IMR-90 (cell line): ENCODE measurements at regions not wholly inside any gene's neighbourhood (a gene's known extent, or its start where the extent isn't known, plus 50 kb on each side); places are given as distances from the start of the nearest gene placed in this dataset.

Experiments
- ATAC-seq: fragments of 200-7000 bp; cut with Tn5 transposase; 2 replicates; pipeline ENCODE4 v1.9.1; 2020; ENCODE audit warnings: low read depth, mild to moderate bottlenecking, moderate library complexity
- BruUV-seq: library from RNA; stranded (reverse); fragments of 400-500 nt; replicated peaks from 2 replicates; lab custom pipeline; 2021; lab: Mats Ljungman, UMichigan
- CTCF ChIA-PET: fragments of 300-600 bp; formaldehyde crosslinking; extraction: SDS; loops from one replicate; lab custom pipeline; 2021; ENCODE audit warnings: antibody characterized with exemption; lab: Yijun Ruan, JAX
- POLR2A ChIA-PET: fragments of 300-600 bp; sonication (Branson Sonifier 250); formaldehyde crosslinking; loops from one replicate; lab custom pipeline; 2022; ENCODE audit warnings: antibody characterized with exemption; ENCODE audit not compliant: unreplicated experiment; lab: Charles Lee
- DNase-seq: peaks from one replicate; pipeline ENCODE4 v3.0.0; 2013
- H2AFZ ChIP-seq: replicated peaks from 2 replicates; pipeline ENCODE3; 2013; ENCODE audit warnings: low read length, mild to moderate bottlenecking; ENCODE audit not compliant: poor library complexity
- H2AK5ac ChIP-seq: 2 replicates; pipeline ENCODE4 v1.6.1; 2013; ENCODE audit warnings: low read depth, low read length, inconsistent platforms
- H2AK9ac ChIP-seq: replicated peaks from 2 replicates; pipeline ENCODE3; 2013; ENCODE audit warnings: mild to moderate bottlenecking, low read depth, low read length, moderate library complexity; ENCODE audit not compliant: poor library complexity
- H2BK120ac ChIP-seq: 2 replicates; pipeline ENCODE4 v1.6.1; 2013; ENCODE audit warnings: low read depth, low read length, inconsistent platforms
- H2BK15ac ChIP-seq: 3 replicates; pipeline ENCODE4 v1.6.1; 2013; ENCODE audit warnings: low read depth, low read length, inconsistent platforms
- H2BK20ac ChIP-seq: 2 replicates; pipeline ENCODE4 v1.6.1; 2013; ENCODE audit warnings: low read depth, mild to moderate bottlenecking, inconsistent platforms, low read length, moderate library complexity
- H2BK5ac ChIP-seq: 2 replicates; pipeline ENCODE4 v1.6.1; 2013; ENCODE audit warnings: mild to moderate bottlenecking, low read depth, low read length, inconsistent platforms; ENCODE audit not compliant: poor library complexity, severe bottlenecking
- H3K14ac ChIP-seq: replicated peaks from 2 replicates; pipeline ENCODE4 v1.6.1; 2013; ENCODE audit warnings: low read depth, low read length, inconsistent platforms
- H3K18ac ChIP-seq: 2 replicates; pipeline ENCODE4 v1.6.1; 2013; ENCODE audit warnings: low read depth, low read length, control low read depth
- H3K23ac ChIP-seq: 2 replicates; pipeline ENCODE4 v1.6.1; 2013; ENCODE audit warnings: low read depth, low read length, inconsistent platforms
- H3K27ac ChIP-seq: 2 replicates; pipeline ENCODE4 v1.5.1; 2013; ENCODE audit warnings: mild to moderate bottlenecking, control low read depth, low read length; ENCODE audit not compliant: insufficient read depth
- H3K27me3 ChIP-seq: 2 replicates; pipeline ENCODE4 v1.6.1; 2013; ENCODE audit warnings: low read length; ENCODE audit not compliant: control insufficient read depth, insufficient read depth
- H3K36me3 ChIP-seq: 2 replicates; pipeline ENCODE4 v1.6.1; 2013; ENCODE audit warnings: low read length, mixed read lengths; ENCODE audit not compliant: control insufficient read depth, insufficient read depth
- H3K4ac ChIP-seq: 2 replicates; pipeline ENCODE4 v1.6.1; 2013; ENCODE audit warnings: low read depth, low read length, inconsistent platforms
- H3K4me1 ChIP-seq: 2 replicates; pipeline ENCODE4 v1.6.1; 2013; ENCODE audit warnings: low read length, mixed read lengths; ENCODE audit not compliant: control insufficient read depth, insufficient read depth
- H3K4me2 ChIP-seq: 2 replicates; pipeline ENCODE4 v1.6.1; 2013; ENCODE audit warnings: low read depth, mild to moderate bottlenecking, control low read depth, low read length, moderate library complexity
- H3K4me3 ChIP-seq: 2 replicates; pipeline ENCODE4 v1.5.1; 2013; ENCODE audit warnings: low read depth, mild to moderate bottlenecking, control low read depth, low read length, moderate library complexity; ENCODE audit not compliant: insufficient read depth
- H3K56ac ChIP-seq: 2 replicates; pipeline ENCODE4 v1.6.1; 2013; ENCODE audit warnings: low read length, inconsistent platforms; ENCODE audit not compliant: insufficient read depth; ENCODE audit errors: extremely low read depth
- H3K79me1 ChIP-seq, 2 experiments: 2 replicates each; pipeline ENCODE4 v1.6.1; 2013; ENCODE audit warnings: low read length in 2 of 2, inconsistent platforms in 1 of 2, low read depth in 1 of 2
- H3K9ac ChIP-seq: 2 replicates; pipeline ENCODE4 v1.6.1; 2013; ENCODE audit warnings: low read depth, low read length, control low read depth
- H3K9me1 ChIP-seq: 2 replicates; pipeline ENCODE4 v1.6.1; 2013; ENCODE audit warnings: low read length, inconsistent platforms; ENCODE audit not compliant: insufficient read depth
- H3K9me3 ChIP-seq: 2 replicates; pipeline ENCODE4 v1.6.1; 2013; ENCODE audit warnings: low read length; ENCODE audit not compliant: control insufficient read depth, insufficient read depth
- H4K20me1 ChIP-seq: 2 replicates; pipeline ENCODE4 v1.6.1; 2013; ENCODE audit warnings: low read length, inconsistent platforms; ENCODE audit not compliant: insufficient read depth
- H4K5ac ChIP-seq: 2 replicates; pipeline ENCODE4 v1.6.1; 2013; ENCODE audit warnings: mild to moderate bottlenecking, low read depth, low read length, control low read depth
- H4K8ac ChIP-seq, 2 experiments: 2 replicates each; pipeline ENCODE4 v1.6.1; 2013; ENCODE audit warnings: low read depth in 2 of 2, low read length in 2 of 2, control low read depth in 1 of 2, inconsistent platforms in 1 of 2
- H4K91ac ChIP-seq: 2 replicates; pipeline ENCODE4 v1.6.1; 2013; ENCODE audit warnings: low read depth, low read length, inconsistent platforms; ENCODE audit not compliant: insufficient read depth
- ELK1 ChIP-seq: fragments of 150-350 bp; IDR thresholded peaks from 2 replicates; pipeline ENCODE4 v1.6.1; 2016; ENCODE audit warnings: low read depth, mild to moderate bottlenecking, low read length, moderate library complexity, borderline replicate concordance
- RFX5 ChIP-seq: IDR thresholded peaks from 2 replicates; pipeline ENCODE4 v1.8.0; 2012; ENCODE audit warnings: low read depth, mild to moderate bottlenecking, low read length, moderate library complexity
- WGBS, 2 experiments: methylation state at CpG; one replicate each; pipeline versions ENCODE4 v1.1.5 to v1.1.7; 2013; ENCODE audit warnings: missing lambda C conversion rate in 2 of 2; ENCODE audit not compliant: insufficient read length in 1 of 2; ENCODE audit errors: extremely low coverage in 2 of 2; 5-methylcytosine and 5-hydroxymethylcytosine counted together
- dilution Hi-C: fragments of 300-500 bp; cut with HindIII; formaldehyde crosslinking; loops from one replicate; pipeline ENCODE4 v1.14.3; 2018; ENCODE audit warnings: low sequenced_read_pairs; ENCODE audit not compliant: unreplicated experiment
- in situ Hi-C: fragments of 300-500 bp; cut with MboI; formaldehyde crosslinking; loops from 3 replicates; pipeline ENCODE4 v1.14.3; 2019; ENCODE audit warnings: low sequenced_read_pairs, inconsistent platforms, mixed read lengths
- intact Hi-C: fragments of 100-400 bp; cut with micrococcal nuclease; formaldehyde crosslinking; loops from 2 replicates; pipeline ENCODE4 v1.10.0; 2022
- TF ChIP-seq, protein P1 (sequence below): conservative IDR thresholded peaks from 2 replicates; pipeline ENCODE4 v1.5.1; 2012; ENCODE audit warnings: mild to moderate bottlenecking, low read depth, low read length, improper control_type of control experiment

GRCh38 chr13:39946769-39947168 lies 291.3 kb downstream of the COG6 start:
- H3K4me2 ChIP-seq: no peak overlapping the region
- no peak overlapping the region for H2BK5ac ChIP-seq
- H3K9ac ChIP-seq: no peak overlapping the region
- WGBS, 2 experiments: no CpG with 5 or more reads among the region's 1 CpG
- no peak overlapping the region for H4K5ac ChIP-seq
- no peak overlapping the region for H3K4ac ChIP-seq
- ChIA-PET CTCF (no interaction called here), POLR2A (no interaction called here)
- no peak overlapping the region for H2AK9ac ChIP-seq
- no TSS peak for BruUV-seq
- H3K4me3 ChIP-seq: no peak overlapping the region
- ATAC-seq: no peak
- H3K4me1 ChIP-seq: no peaks in the 10 kb centered on the region
- no peak overlapping the region for H4K91ac ChIP-seq
- no peaks in the 10 kb centered on the region for H3K79me1 ChIP-seq
- no peak overlapping the region for H3K56ac ChIP-seq
- H3K9me1 ChIP-seq: no peaks in the 10 kb centered on the region
- no peak overlapping the region for H3K14ac ChIP-seq
- no peak overlapping the region for H3K23ac ChIP-seq
- no peaks in the 10 kb centered on the region for H4K20me1 ChIP-seq
- intact Hi-C loops: loop anchor here (10.0 kb wide), 1 partner anchor 172 kb away; no protein-coding TSS in a partner anchor
- no peaks in the 10 kb centered on the region for H3K36me3 ChIP-seq
- no peak overlapping the region for H2AFZ ChIP-seq
- H3K9me3 ChIP-seq: no peaks in the 10 kb centered on the region
- H2BK20ac ChIP-seq: no peak overlapping the region
- no peak overlapping the region for H3K18ac ChIP-seq
- TF ChIP-seq, protein P1, sequence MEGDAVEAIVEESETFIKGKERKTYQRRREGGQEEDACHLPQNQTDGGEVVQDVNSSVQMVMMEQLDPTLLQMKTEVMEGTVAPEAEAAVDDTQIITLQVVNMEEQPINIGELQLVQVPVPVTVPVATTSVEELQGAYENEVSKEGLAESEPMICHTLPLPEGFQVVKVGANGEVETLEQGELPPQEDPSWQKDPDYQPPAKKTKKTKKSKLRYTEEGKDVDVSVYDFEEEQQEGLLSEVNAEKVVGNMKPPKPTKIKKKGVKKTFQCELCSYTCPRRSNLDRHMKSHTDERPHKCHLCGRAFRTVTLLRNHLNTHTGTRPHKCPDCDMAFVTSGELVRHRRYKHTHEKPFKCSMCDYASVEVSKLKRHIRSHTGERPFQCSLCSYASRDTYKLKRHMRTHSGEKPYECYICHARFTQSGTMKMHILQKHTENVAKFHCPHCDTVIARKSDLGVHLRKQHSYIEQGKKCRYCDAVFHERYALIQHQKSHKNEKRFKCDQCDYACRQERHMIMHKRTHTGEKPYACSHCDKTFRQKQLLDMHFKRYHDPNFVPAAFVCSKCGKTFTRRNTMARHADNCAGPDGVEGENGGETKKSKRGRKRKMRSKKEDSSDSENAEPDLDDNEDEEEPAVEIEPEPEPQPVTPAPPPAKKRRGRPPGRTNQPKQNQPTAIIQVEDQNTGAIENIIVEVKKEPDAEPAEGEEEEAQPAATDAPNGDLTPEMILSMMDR: no peak
- TF ChIP-seq RFX5 (no peak), ELK1 (no peak)
- H3K27me3 ChIP-seq: no peaks in the 10 kb centered on the region
- H4K8ac ChIP-seq: no peak overlapping the region
- H3K27ac ChIP-seq: no peak overlapping the region
- H2BK120ac ChIP-seq: no peak overlapping the region
- H2AK5ac ChIP-seq: no peak overlapping the region
- dilution Hi-C loops: no loop called here
- no peak for DNase-seq
- no peak overlapping the region for H2BK15ac ChIP-seq
- in situ Hi-C loops: loop anchor here (10.0 kb wide), 1 partner anchor 738 kb away; no protein-coding TSS in a partner anchor
